ENCODE measurements at regions not wholly inside any gene's neighbourhood (a gene's known extent, or its start where the extent isn't known, plus 50 kb on each side); places are given as distances from the start of the nearest gene placed in this dataset.
"Not testable (repeated sequence)": the region's sequence is repeated elsewhere in the genome, so short reads cannot be mapped to it uniquely, and the experiment has no call there.

DNA sequence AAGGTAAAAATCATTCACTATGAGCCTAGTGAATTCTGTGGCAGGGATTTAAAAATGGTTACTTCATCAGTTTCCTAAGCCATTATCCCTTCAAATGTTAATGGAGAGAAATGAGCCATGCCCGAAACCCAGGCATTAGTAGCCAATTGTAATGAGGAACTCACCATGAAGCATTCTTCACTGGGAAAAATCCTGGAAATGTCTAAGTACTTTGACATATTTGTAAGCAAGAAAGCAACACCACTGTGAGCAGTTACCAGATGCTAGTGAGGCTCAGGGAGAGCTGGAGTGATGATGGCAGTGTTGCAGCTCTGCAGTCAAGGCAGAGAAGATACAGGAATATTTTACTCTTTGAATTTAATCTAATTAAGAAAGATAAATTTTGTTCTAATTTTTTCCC, 220.0 kb upstream of the MBL2 start:
- DNase-seq = no peak

GRCh38 chr10:52988923-52989322, 216.3 kb upstream of the MBL2 start:
- no peak for DNase-seq

GRCh38 chr10:52986125-52986524, 213.5 kb upstream of the MBL2 start:
- no peak for DNase-seq

GRCh38 chr10:52984169-52984568, 211.6 kb upstream of the MBL2 start:
- DNase-seq = no peak

DNA sequence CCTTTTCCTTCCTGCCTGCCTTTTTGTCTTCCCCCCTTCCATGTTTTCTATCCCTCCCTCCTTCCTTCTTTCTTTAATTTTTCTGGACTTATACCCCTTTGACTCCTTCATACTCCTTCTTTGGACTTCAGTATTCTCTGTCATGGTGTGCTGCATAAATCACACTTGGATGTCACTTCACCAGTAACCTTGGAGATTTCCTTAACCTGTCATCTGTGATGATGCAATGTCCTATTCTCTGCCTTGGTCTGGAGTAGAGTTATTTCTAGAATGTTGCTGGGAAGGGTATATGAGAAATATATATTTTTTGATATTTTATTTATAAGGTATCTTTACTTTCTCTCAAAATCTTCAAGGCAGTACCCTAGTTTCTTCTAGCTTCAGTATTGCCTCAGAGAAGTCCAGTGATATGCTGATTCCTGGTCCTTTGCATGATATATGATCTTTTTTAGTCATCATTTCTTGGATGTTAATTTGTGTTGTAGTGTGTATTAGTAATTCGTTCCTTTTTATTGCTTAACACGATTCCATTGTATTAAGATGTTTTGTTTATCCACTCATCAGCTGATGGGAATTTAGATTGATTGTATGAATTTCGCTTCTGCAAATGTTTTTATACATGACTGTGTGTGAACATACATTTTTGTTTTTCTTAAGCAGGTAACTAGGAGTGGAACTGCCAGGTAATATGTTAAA, 206.9 kb upstream of the MBL2 start:
- DNase-seq = no peak

DNA sequence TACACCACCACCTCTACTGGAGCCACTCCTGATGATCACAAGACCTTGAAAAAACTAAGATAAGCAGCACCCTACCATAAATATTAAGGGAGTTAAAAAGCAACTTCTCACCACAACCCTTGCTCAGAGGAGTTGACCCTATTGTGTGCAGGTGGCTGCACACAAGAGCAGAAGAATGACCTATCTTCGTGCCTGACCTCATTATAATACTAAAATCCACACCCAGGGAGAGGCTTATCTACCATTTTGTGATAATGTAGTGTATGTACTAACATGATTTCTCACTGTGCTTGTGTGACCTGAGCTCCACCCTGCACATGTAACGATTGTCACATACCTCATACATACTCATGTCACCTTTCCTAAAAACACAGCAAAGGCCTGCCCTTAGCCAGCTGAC, 205.0 kb upstream of the MBL2 start:
- DNase-seq = no peak

DNA sequence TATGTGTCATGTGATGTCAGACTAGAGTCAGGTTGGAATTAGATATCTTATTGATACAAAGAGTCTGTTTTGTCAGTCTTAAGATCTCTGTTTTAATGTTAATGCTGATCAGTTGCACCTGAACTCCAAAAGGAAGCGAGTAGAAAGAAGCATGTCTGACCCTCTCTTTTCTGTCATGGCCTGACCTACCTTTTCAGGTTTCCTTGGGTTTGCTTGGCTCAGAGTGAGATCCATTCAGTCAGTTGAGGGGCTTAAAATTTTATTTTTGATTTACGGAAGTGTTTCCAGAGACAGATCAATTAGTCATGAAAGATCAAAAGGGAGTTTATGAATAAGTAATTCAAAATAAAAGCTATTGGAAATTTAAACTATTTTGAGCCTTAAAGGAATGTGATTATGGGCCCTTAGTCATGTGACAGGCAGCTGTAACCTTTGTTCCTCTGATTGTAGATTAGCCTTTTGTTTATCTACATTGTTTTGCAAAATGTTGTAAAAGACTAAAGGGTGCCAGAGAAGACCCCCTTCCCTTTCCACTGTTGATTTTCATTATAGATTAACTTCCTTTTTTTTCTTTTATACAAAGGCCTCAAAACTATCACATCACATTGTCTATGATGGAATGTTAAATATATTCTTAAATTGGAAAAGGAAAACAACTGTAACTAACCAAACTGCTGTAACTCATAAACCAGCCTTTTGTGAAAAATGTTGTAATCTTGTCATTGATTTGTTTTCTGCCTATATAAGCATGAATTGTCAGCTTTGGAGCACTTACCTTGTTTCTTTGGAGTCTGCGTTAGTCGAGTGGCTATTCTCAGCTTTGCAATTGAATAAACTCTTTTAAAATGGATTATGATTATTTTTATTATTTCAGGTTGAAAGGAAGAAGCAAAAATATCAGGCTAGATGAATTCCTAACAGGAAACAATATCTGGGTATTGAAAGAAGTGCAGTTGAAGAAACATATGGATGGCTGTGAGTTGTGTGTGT, 195.5 kb upstream of the MBL2 start:
- no peak for DNase-seq

GRCh38 chr10:52966904-52967303, 194.3 kb upstream of the MBL2 start:
- no peak for DNase-seq

GRCh38 chr10:52965938-52966401, 193.4 kb upstream of the MBL2 start:
- no peak for DNase-seq

DNA sequence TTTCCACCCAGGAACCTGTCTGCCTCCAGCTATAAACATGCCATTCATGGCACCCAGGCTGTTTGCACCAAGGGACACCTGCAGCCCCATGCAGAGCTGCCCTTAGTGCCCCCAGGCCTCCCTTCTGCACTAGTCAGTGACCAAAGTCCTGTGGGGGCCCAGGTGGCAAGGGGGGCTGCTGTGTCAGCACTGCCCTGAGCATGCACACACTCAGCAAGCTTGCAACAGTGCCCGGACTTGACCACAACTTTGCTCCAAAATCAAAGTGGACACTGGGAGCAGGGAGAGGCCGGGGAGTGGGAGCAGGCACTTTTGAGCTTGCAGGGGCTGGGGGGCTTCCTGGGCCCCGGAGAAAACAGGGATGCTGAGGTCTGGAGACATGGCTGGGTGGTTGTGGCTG, 192.9 kb upstream of the MBL2 start:
- DNase-seq = no peak

DNA sequence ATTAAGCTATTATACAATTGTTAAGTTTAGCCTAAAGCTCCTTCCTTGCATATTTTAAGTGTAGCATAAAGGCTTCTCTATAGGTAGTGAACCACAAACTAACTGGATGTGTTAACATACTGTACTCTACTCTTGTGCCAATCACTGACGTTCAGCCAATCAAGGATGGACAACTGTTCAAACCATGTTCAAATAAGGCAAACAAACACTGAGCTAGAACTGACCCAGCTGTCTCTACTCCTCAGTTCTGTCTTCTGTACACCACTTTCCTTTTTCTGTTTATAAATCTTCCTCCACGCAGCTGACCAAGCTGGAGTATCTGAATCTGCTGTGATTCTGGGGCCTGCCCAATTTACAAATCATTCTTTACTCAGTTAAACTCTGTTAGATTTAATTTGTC, 188.7 kb upstream of the MBL2 start:
- DNase-seq = no peak

DNA sequence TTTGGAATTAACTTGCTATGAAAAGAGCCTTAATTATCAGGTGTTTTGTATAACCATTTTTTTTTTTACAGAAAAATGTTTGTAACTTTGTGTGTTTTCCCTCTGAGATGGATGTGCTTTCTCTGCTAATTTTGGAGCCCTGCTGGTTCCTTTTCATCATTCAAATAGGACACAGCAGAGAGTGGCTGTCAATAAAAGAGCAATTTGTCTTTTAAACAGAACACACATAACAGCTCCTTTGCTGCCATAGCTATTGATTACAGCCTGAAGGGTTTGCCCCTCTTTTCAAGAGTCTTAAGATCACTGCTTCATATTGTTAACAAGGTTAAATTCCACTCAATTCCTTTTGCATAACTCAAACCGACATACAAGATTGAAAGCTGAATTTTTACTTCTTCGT, 187.2 kb upstream of the MBL2 start:
- DNase-seq = no peak

- DNase-seq = no peak
Measured at GRCh38 chr10:52956861-52957260, 184.3 kb upstream of the MBL2 start.

- DNase-seq = no peak
Measured at GRCh38 chr10:52956461-52956860, 183.9 kb upstream of the MBL2 start.

DNA sequence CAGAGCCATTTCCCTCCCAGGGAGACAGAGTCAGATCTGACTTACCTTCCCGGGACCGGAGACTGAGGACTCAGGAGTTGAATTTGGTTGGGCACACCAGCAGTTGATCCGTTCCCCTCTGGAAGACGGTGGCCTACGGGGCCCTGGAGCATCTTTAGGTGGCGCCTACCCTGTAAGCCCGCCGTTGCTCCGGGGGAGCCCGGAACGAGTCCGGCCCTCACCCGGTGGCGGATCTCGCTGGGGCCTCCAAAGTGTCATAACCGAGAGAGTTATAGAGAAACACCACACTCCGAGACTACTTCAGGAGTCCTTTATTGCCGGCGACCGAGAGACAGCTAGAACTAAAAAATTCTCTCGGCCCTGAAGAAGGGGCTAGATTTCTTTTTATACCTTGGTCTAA, 182.8 kb upstream of the MBL2 start:
- DNase-seq = no peak

GRCh38 chr10:52954407-52954806, 181.8 kb upstream of the MBL2 start:
- no peak for DNase-seq

GRCh38 chr10:52952391-52953055, 179.9 kb upstream of the MBL2 start:
- no peak for DNase-seq

- DNase-seq = no peak
Measured at GRCh38 chr10:52951824-52952223, 179.2 kb upstream of the MBL2 start.

- no peak for DNase-seq
Measured at GRCh38 chr10:52950578-52950977, 178.0 kb upstream of the MBL2 start.

DNA sequence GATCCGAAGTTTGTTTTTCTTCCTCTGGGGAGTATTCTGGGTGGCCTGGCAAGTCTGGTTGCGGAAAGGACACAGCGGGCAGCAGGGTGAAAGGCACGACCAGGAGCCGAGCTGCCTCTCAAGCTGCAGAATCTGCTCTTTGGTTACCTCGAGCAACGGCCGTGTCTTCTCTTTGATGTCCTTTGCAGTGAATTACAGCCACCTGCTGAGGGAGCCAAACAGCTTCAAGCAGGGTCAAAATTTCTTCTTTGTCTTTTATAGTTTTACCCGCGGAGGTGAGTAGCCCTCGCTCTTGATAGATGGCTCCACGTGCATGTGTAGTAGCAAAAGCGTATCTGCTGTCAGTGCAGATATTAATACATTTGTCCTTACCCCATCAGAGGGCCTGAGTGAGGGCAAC, 177.3 kb upstream of the MBL2 start:
- no peak for DNase-seq

GRCh38 chr10:52946486-52946885, 173.9 kb upstream of the MBL2 start:
- no peak for DNase-seq

DNA sequence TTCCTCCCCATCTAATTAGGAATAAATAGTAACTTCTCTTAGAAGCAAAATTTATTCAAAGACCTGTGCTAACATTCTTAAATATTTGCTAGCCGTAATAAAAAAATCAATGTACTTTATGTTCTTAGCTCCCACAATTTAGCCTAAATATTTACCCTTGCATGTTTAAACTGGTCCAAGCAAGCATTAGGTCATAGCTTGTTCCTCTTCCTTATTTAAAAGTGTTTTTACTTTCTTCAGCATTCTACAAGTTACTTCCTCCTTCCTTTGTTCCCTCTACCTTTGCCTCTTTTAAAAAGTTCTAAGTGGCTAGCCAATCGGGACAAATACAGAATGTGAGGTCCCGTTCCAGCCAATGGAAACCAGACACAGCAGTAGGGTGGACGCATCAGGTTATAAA, 172.9 kb upstream of the MBL2 start:
- not testable (repeated sequence) for DNase-seq

DNA sequence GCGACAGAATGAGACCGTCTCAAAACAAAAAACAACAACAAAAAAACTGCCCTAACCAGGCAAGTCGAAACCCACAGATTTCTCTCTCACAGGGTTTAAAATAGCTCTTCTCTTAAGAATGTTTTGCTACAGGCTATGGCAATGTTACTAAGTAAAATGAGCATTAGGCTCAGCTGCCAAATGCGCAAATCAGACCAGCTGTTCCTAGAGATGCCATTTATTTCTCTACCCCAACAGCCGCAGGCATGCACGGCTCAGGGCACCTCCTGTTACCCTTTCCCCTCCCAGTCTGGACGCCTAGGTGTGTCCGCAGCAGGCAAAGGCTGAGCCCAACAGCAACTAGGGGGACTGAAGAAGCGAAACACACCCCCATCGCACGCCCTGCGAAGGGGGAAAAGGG, 168.3 kb upstream of the MBL2 start:
- no peak for DNase-seq

GRCh38 chr10:52939894-52940293, 167.3 kb upstream of the MBL2 start:
- no peak for DNase-seq
